Adrenal gland (tissue), 9 donors: ENCODE measurements at regions not wholly inside any gene's neighbourhood (a gene's known extent, or its start where the extent isn't known, plus 50 kb on each side); places are given as distances from the start of the nearest gene placed in this dataset.

Experiments
- DNase-seq, 7 donors: peaks; one replicate each; pipeline ENCODE4 v3.0.0-alpha.2; 2019 to 2020
- H3K27ac ChIP-seq, 5 donors: fragments of 200-600 bp; sonication (generic) in 4 of 5; 1 replicate in 3 of 5; 2 replicates in 2 of 5; pipeline versions ENCODE4 v1.5.1 to v1.8.0; 2016 to 2020; ENCODE audit warnings: mild to moderate bottlenecking in 1 of 5
- H3K27me3 ChIP-seq: fragments of 200-600 bp; 2 replicates; pipeline ENCODE4 v1.8.0; 2021
- H3K36me3 ChIP-seq, 2 donors: fragments of 200-600 bp; replicated peaks in 1 of 2; 1 replicate in 1 of 2; 2 replicates in 1 of 2; pipeline versions ENCODE4 v1.5.1 to v1.8.0; 2018 to 2022
- H3K4me1 ChIP-seq, 2 donors: fragments of 200-600 bp; replicated peaks in 1 of 2; 1 replicate in 1 of 2; 2 replicates in 1 of 2; pipeline versions ENCODE4 v1.5.1 to v1.8.0; 2018 to 2021
- H3K4me3 ChIP-seq, 4 donors: fragments of 200-600 bp; sonication (generic) in 3 of 4; one replicate each; pipeline ENCODE4 v1.5.1; 2016 to 2018
- H3K9me3 ChIP-seq, 3 donors: fragments of 200-600 bp; sonication (generic) in 1 of 3; replicated peaks in 1 of 3; 1 replicate in 2 of 3; 2 replicates in 1 of 3; pipeline versions ENCODE4 v1.5.1 to v1.8.0; 2016 to 2021
- CTCF ChIP-seq, 6 experiments: fragments of 450-650 bp in 4 of 6; fragments of 200-600 bp in 2 of 6; sonication (generic) in 1 of 6; IDR thresholded peaks; 1 replicate in 5 of 6; 2 replicates in 1 of 6; pipeline versions ENCODE4 v1.5.1 to v1.8.0; 2016 to 2021; ENCODE audit warnings: antibody characterized with exemption in 6 of 6, mild to moderate bottlenecking in 2 of 6, moderate library complexity in 1 of 6
- POLR2A ChIP-seq, 2 donors: fragments of 450-650 bp; IDR thresholded peaks; one replicate each; pipeline ENCODE4 v1.6.1; 2017; ENCODE audit warnings: antibody characterized with exemption in 2 of 2, mild to moderate bottlenecking in 2 of 2, moderate library complexity in 1 of 2
- WGBS, 4 donors: extraction: QIAGEN DNeasy Blood & Tissue Kit in 2 of 4; methylation state at CpG; one replicate each; pipeline versions ENCODE4 v1.1.5 to v1.1.7; 2013 to 2017; 5-methylcytosine and 5-hydroxymethylcytosine counted together
- intact Hi-C, 2 donors: fragments of 100-400 bp; cut with DNase I; formaldehyde crosslinking; loops; one replicate each; pipeline versions ENCODE4 v1.14.1 to v1.15.0; 2022 to 2023
- donor health status: healthy with polysubstance abuse.
- donor health status: Bipolar disorder and iron deficiency.
- donor health status: DM: yes; HTN: yes; CAD: no.
- donor health status: DM: no; HTN: no; CAD: no.
- donor health status: DM: no; HTN: no; CAD: no.

- no peak for DNase-seq
- Histone ChIP-seq H3K9me3 (no peaks in the 10 kb centered on the region), H3K4me3 (no peak overlapping the region), H3K36me3 (no peaks in the 10 kb centered on the region), H3K27ac (no peak overlapping the region), H3K27me3 (no peaks in the 10 kb centered on the region), H3K4me1 (no peaks in the 10 kb centered on the region)
- WGBS, 4 donors, result 76 to 85% (median 80%) methylated on average over 2 of the region's 2 CpGs
- intact Hi-C loops, result no loop called here
- TF ChIP-seq CTCF (IDR thresholded peaks at IDR 0.05), result no peak
These were observed 630.5 kb upstream of the SLITRK6 start for GRCh38 chr13:86429756-86430155.

GRCh38 chr13:86438034-86438433, 638.8 kb upstream of the SLITRK6 start:
- intact Hi-C loops, result no loop called here
- WGBS, 4 donors, result 14 to 23% (median 21%) methylated on average over 1 of the region's 1 CpG
- Histone ChIP-seq H3K27ac (no peak overlapping the region), H3K9me3 (no peaks in the 10 kb centered on the region), H3K4me1 (no peaks in the 10 kb centered on the region), H3K36me3 (no peaks in the 10 kb centered on the region), H3K4me3 (no peak overlapping the region), H3K27me3 (no peaks in the 10 kb centered on the region)
- no peak for DNase-seq
- TF ChIP-seq POLR2A (IDR thresholded peaks at IDR 0.05), result no peak
- TF ChIP-seq CTCF (IDR thresholded peaks at IDR 0.05), result no peak

DNA sequence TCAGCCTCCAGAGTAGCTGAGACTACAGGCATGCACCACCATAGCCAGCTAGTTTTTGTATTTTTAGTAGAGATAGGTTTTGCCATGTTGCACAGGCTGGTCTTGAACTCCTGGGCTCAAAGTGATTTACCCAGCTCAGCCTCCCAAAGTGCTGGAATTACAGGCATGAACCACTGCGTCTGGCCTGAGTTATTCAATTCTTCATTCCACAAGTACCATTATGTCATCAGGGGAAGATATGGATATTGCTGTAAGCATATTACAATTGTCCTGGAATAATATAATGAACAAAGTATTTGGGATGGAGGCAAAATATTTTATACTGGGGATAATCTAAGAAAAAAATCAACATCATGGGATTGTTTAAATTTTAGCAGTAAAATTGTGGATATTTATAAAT, 646.0 kb upstream of the SLITRK6 start:
- Histone ChIP-seq H3K27me3 (no peaks in the 10 kb centered on the region), H3K9me3 (no peaks in the 10 kb centered on the region), H3K36me3 (no peaks in the 10 kb centered on the region), H3K27ac (no peak overlapping the region), H3K4me3 (no peak overlapping the region), H3K4me1 (no peaks in the 10 kb centered on the region)
- no peak for DNase-seq
- intact Hi-C loops, result no loop called here
- 47 to 72% (median 61%) methylated on average over 1 of the region's 1 CpG for WGBS, 4 donors
- TF ChIP-seq CTCF (IDR thresholded peaks at IDR 0.05) (no peak), POLR2A (IDR thresholded peaks at IDR 0.05) (no peak)

DNA sequence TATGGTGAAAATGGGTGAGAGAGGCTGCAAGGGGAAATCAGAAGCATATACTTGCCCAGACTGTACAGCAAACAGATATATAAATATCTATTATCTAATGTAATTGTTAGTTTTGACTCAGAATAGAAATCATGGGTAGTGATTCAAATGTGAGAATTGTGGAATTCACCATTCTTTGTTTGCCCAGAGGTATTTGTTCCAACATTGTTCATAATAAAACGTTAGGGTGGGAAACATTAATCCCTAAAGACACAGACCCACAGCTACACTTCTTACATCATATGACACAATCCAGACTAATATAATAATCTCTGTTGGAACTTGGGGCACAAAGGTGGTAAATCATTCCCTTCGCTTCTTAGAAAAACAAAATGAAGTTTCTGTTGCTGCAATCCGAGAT, 646.5 kb upstream of the SLITRK6 start:
- intact Hi-C loops, result no loop called here
- 61 to 72% (median 61%) methylated on average over 3 of the region's 3 CpGs for WGBS, 4 donors
- no peaks in the 10 kb centered on the region for H3K27me3 ChIP-seq
- no peaks in the 10 kb centered on the region for H3K4me1 ChIP-seq
- TF ChIP-seq POLR2A (IDR thresholded peaks at IDR 0.05) (no peak), CTCF (IDR thresholded peaks at IDR 0.05) (no peak)
- no peak overlapping the region for H3K4me3 ChIP-seq
- H3K9me3 ChIP-seq, result no peaks in the 10 kb centered on the region
- no peaks in the 10 kb centered on the region for H3K36me3 ChIP-seq
- no peak for DNase-seq
- H3K27ac ChIP-seq, result no peak overlapping the region
